HUES48 (cell line): ENCODE measurements at regions not wholly inside any gene's neighbourhood (a gene's known extent, or its start where the extent isn't known, plus 50 kb on each side); places are given as distances from the start of the nearest gene placed in this dataset.

Source experiments
- H3K27ac ChIP-seq: one replicate; pipeline ENCODE4 v1.7.0; 2013; ENCODE audit warnings: low read depth, low read length, inconsistent platforms
- H3K27me3 ChIP-seq: 2 replicates; pipeline ENCODE4 v1.6.1; 2013; ENCODE audit warnings: mild to moderate bottlenecking, low read length; ENCODE audit not compliant: control insufficient read depth, insufficient read depth
- H3K36me3 ChIP-seq: 2 replicates; pipeline ENCODE4 v1.6.1; 2013; ENCODE audit warnings: low read length; ENCODE audit not compliant: control insufficient read depth, insufficient read depth
- H3K4me1 ChIP-seq: 2 replicates; pipeline ENCODE4 v1.6.1; 2013; ENCODE audit warnings: mild to moderate bottlenecking, low read length; ENCODE audit not compliant: control insufficient read depth, insufficient read depth
- H3K4me3 ChIP-seq: 2 replicates; pipeline ENCODE4 v1.5.1; 2013; ENCODE audit warnings: mild to moderate bottlenecking, low read depth, low read length
- H3K9ac ChIP-seq: 2 replicates; pipeline ENCODE4 v1.6.1; 2013; ENCODE audit warnings: mild to moderate bottlenecking, low read depth, low read length, moderate library complexity
- H3K9me3 ChIP-seq: 2 replicates; pipeline ENCODE4 v1.6.1; 2013; ENCODE audit warnings: low read length; ENCODE audit not compliant: control insufficient read depth, insufficient read depth

- no peaks in the 10 kb centered on the region for H3K36me3 ChIP-seq
- no peak overlapping the region for H3K4me3 ChIP-seq
- H3K9me3 ChIP-seq: no peaks in the 10 kb centered on the region
- H3K9ac ChIP-seq: no peak overlapping the region
- H3K27ac ChIP-seq: no peak overlapping the region
- H3K4me1 ChIP-seq: no peaks in the 10 kb centered on the region
- H3K27me3 ChIP-seq: no peaks in the 10 kb centered on the region
Observed at GRCh38 chr3:178369006-178369405, 167.2 kb upstream of the KCNMB2 start.

- no peak overlapping the region for H3K27ac ChIP-seq
- H3K27me3 ChIP-seq: no peaks in the 10 kb centered on the region
- H3K9me3 ChIP-seq: no peaks in the 10 kb centered on the region
- no peaks in the 10 kb centered on the region for H3K36me3 ChIP-seq
- H3K4me1 ChIP-seq: no peaks in the 10 kb centered on the region
- H3K9ac ChIP-seq: no peak overlapping the region
- H3K4me3 ChIP-seq: no peak overlapping the region
Observed at GRCh38 chr3:178369811-178370210, 166.4 kb upstream of the KCNMB2 start.

- Histone ChIP-seq H3K36me3 (no peaks in the 10 kb centered on the region), H3K9me3 (no peaks in the 10 kb centered on the region), H3K9ac (no peak overlapping the region), H3K27me3 (no peaks in the 10 kb centered on the region), H3K4me3 (no peak overlapping the region), H3K4me1 (no peaks in the 10 kb centered on the region), H3K27ac (no peak overlapping the region)
Observed at GRCh38 chr3:178370387-178370786, 165.8 kb upstream of the KCNMB2 start.

GRCh38 chr3:178381555-178381954 lies 154.7 kb upstream of the KCNMB2 start:
- no peaks in the 10 kb centered on the region for H3K9me3 ChIP-seq
- no peak overlapping the region for H3K9ac ChIP-seq
- H3K4me3 ChIP-seq: no peak overlapping the region
- no peaks in the 10 kb centered on the region for H3K36me3 ChIP-seq
- H3K27me3 ChIP-seq: no peaks in the 10 kb centered on the region
- H3K27ac ChIP-seq: no peak overlapping the region
- H3K4me1 ChIP-seq: peaks cover 7% of the 10 kb centered on the region; the same call in 1 of the 2 replicates

- Histone ChIP-seq H3K9ac (no peak overlapping the region), H3K4me1 (peaks cover 7% of the 10 kb centered on the region; the same call in 1 of the 2 replicates), H3K27ac (no peak overlapping the region), H3K9me3 (no peaks in the 10 kb centered on the region), H3K36me3 (no peaks in the 10 kb centered on the region), H3K4me3 (no peak overlapping the region), H3K27me3 (no peaks in the 10 kb centered on the region)
Observed at GRCh38 chr3:178381971-178382448, 154.2 kb upstream of the KCNMB2 start.

GRCh38 chr3:178382449-178383061 lies 153.7 kb upstream of the KCNMB2 start:
- Histone ChIP-seq H3K36me3 (no peaks in the 10 kb centered on the region), H3K9ac (no peak overlapping the region), H3K4me1 (peaks cover 7% of the 10 kb centered on the region; the same call in 1 of the 2 replicates), H3K4me3 (no peak overlapping the region), H3K27me3 (no peaks in the 10 kb centered on the region), H3K9me3 (no peaks in the 10 kb centered on the region), H3K27ac (no peak overlapping the region)

GRCh38 chr3:178384321-178385230 lies 151.7 kb upstream of the KCNMB2 start:
- Histone ChIP-seq H3K27ac (no peak overlapping the region), H3K9me3 (no peaks in the 10 kb centered on the region), H3K27me3 (no peaks in the 10 kb centered on the region), H3K9ac (no peak overlapping the region), H3K4me1 (peaks cover 11% of the 10 kb centered on the region; the same call in 1 of the 2 replicates), H3K36me3 (no peaks in the 10 kb centered on the region), H3K4me3 (no peak overlapping the region)

GRCh38 chr3:178385280-178385952 lies 150.8 kb upstream of the KCNMB2 start:
- no peak overlapping the region for H3K4me3 ChIP-seq
- H3K27me3 ChIP-seq: no peaks in the 10 kb centered on the region
- H3K9ac ChIP-seq: no peak overlapping the region
- H3K9me3 ChIP-seq: no peaks in the 10 kb centered on the region
- H3K36me3 ChIP-seq: no peaks in the 10 kb centered on the region
- peaks cover 11% of the 10 kb centered on the region; the same call in 1 of the 2 replicates for H3K4me1 ChIP-seq
- H3K27ac ChIP-seq: no peak overlapping the region

- no peak overlapping the region for H3K4me3 ChIP-seq
- no peaks in the 10 kb centered on the region for H3K36me3 ChIP-seq
- H3K27me3 ChIP-seq: no peaks in the 10 kb centered on the region
- H3K4me1 ChIP-seq: peaks cover 11% of the 10 kb centered on the region; the same call in 1 of the 2 replicates
- no peak overlapping the region for H3K9ac ChIP-seq
- H3K9me3 ChIP-seq: no peaks in the 10 kb centered on the region
- no peak overlapping the region for H3K27ac ChIP-seq
Observed at GRCh38 chr3:178386401-178386800, 149.8 kb upstream of the KCNMB2 start.

- H3K36me3 ChIP-seq: no peaks in the 10 kb centered on the region
- no peak overlapping the region for H3K27ac ChIP-seq
- no peak overlapping the region for H3K9ac ChIP-seq
- H3K4me3 ChIP-seq: no peak overlapping the region
- H3K27me3 ChIP-seq: no peaks in the 10 kb centered on the region
- peaks cover 11% of the 10 kb centered on the region; the same call in 1 of the 2 replicates for H3K4me1 ChIP-seq
- H3K9me3 ChIP-seq: no peaks in the 10 kb centered on the region
Observed at GRCh38 chr3:178386880-178387279, 149.4 kb upstream of the KCNMB2 start.
